ENCODE measurements at regions not wholly inside any gene's neighbourhood (a gene's known extent, or its start where the extent isn't known, plus 50 kb on each side); places are given as distances from the start of the nearest gene placed in this dataset.

- no peak for DNase-seq (ENCODE audit: low read depth)
- TF ChIP-seq, protein P1, sequence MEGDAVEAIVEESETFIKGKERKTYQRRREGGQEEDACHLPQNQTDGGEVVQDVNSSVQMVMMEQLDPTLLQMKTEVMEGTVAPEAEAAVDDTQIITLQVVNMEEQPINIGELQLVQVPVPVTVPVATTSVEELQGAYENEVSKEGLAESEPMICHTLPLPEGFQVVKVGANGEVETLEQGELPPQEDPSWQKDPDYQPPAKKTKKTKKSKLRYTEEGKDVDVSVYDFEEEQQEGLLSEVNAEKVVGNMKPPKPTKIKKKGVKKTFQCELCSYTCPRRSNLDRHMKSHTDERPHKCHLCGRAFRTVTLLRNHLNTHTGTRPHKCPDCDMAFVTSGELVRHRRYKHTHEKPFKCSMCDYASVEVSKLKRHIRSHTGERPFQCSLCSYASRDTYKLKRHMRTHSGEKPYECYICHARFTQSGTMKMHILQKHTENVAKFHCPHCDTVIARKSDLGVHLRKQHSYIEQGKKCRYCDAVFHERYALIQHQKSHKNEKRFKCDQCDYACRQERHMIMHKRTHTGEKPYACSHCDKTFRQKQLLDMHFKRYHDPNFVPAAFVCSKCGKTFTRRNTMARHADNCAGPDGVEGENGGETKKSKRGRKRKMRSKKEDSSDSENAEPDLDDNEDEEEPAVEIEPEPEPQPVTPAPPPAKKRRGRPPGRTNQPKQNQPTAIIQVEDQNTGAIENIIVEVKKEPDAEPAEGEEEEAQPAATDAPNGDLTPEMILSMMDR (conservative IDR thresholded peaks at IDR 0.05; ENCODE audit: low read depth, low read length) = no peak
- no peak overlapping the region for H3K4me3 ChIP-seq (ENCODE audit: low read depth, low read length)
Observed at GRCh38 chr10:42113158-42113450, 525.3 kb downstream of the ZNF33B start.

- TF ChIP-seq, protein P1 (conservative IDR thresholded peaks at IDR 0.05; ENCODE audit: low read depth, low read length) = no peak
- no peak overlapping the region for H3K4me3 ChIP-seq (ENCODE audit: low read depth, low read length)
- DNase-seq (ENCODE audit: low read depth) = no peak
Observed at GRCh38 chr10:42112331-42113157, 525.8 kb downstream of the ZNF33B start.

- no peak overlapping the region for H3K4me3 ChIP-seq (ENCODE audit: low read depth, low read length)
- TF ChIP-seq, protein P1 (conservative IDR thresholded peaks at IDR 0.05; ENCODE audit: low read depth, low read length) = no peak
- DNase-seq (ENCODE audit: low read depth) = no peak
Observed at GRCh38 chr10:42111661-42112330, 526.6 kb downstream of the ZNF33B start.

GRCh38 chr10:42111076-42111475 is 527.3 kb downstream of the ZNF33B start:
- DNase-seq (ENCODE audit: low read depth) = no peak
- TF ChIP-seq, protein P1 (conservative IDR thresholded peaks at IDR 0.05; ENCODE audit: low read depth, low read length) = no peak

More at GRCh38 chr10:42111076-42111475, 527.3 kb downstream of the ZNF33B start:
- no peak overlapping the region for H3K4me3 ChIP-seq (ENCODE audit: low read depth, low read length)

All from epithelial cell of proximal tubule (primary cell).